HepG2 (cell line): ENCODE measurements at regions not wholly inside any gene's neighbourhood (a gene's known extent, or its start where the extent isn't known, plus 50 kb on each side); places are given as distances from the start of the nearest gene placed in this dataset.

Source experiments
- ATAC-seq: fragments of 200-7000 bp; cut with Tn5 transposase; 3 replicates; pipeline ENCODE4 v1.9.1; 2020; ENCODE audit warnings: mild to moderate bottlenecking, moderate library complexity
- BruUV-seq: library from RNA; stranded (reverse); fragments of 400-500 nt; replicated peaks from 2 replicates; lab custom pipeline; 2021; lab: Mats Ljungman, UMichigan
- CTCF ChIA-PET: fragments of 300-600 bp; formaldehyde crosslinking; extraction: SDS; loops from one replicate; lab custom pipeline; 2021; ENCODE audit warnings: low total read pairs, inconsistent platforms, low intra/inter-chr PET ratio; lab: Yijun Ruan, JAX
- POLR2A ChIA-PET: fragments of 350-600 bp; sonication (Branson Sonifier 250); formaldehyde crosslinking; loops from one replicate; lab custom pipeline; 2020; ENCODE audit warnings: antibody characterized with exemption, inconsistent platforms; lab: Yijun Ruan, JAX
- DNase-seq: peaks from one replicate; pipeline ENCODE4 v3.0.0-alpha.2; 2015; ENCODE audit warnings: low spot score
- FAIRE-seq: peaks from 3 replicates; lab custom pipeline; 2011; peaks lifted over from hg19 to GRCh38; lab: Jason Lieb, UNC
- H2AFZ ChIP-seq: one replicate; pipeline ENCODE4 v1.6.1; 2011; ENCODE audit warnings: low read length, inconsistent platforms
- H3K27ac ChIP-seq: fragments of 300-600 bp; 3 replicates; pipeline ENCODE4 v1.8.0; 2011; ENCODE audit warnings: mixed run types, mild to moderate bottlenecking, mixed read lengths, low read length, inconsistent platforms; ENCODE audit not compliant: insufficient read depth; ENCODE audit errors: extremely low read length
- H3K27me3 ChIP-seq, 2 experiments: fragments of 200-600 bp in 1 of 2; 2 replicates in 1 of 2; 3 replicates in 1 of 2; pipeline versions ENCODE4 v1.6.0 to v1.8.0; 2011; ENCODE audit warnings: low read length in 2 of 2, mild to moderate bottlenecking in 2 of 2, moderate library complexity in 2 of 2, inconsistent platforms in 1 of 2; ENCODE audit not compliant: insufficient read depth in 2 of 2, control insufficient read depth in 1 of 2
- H3K36me3 ChIP-seq, 2 experiments: fragments of 200-600 bp in 1 of 2; replicated peaks in 1 of 2; 2 replicates in 1 of 2; 3 replicates in 1 of 2; pipeline versions ENCODE4 v1.5.1 to v1.8.0; 2011; ENCODE audit warnings: low read length in 2 of 2, inconsistent platforms in 1 of 2; ENCODE audit not compliant: insufficient read depth in 2 of 2, control insufficient read depth in 1 of 2
- H3K4me1 ChIP-seq: 2 replicates; pipeline ENCODE4 v1.5.1; 2012; ENCODE audit warnings: low read length, inconsistent platforms; ENCODE audit not compliant: insufficient read depth
- H3K4me2 ChIP-seq: 2 replicates; pipeline ENCODE4 v1.6.0; 2011; ENCODE audit warnings: low read depth, low read length, inconsistent platforms
- H3K4me3 ChIP-seq, 3 experiments: fragments of 200-600 bp in 1 of 3; sonication (generic), shearing (Covaris generic) in 1 of 3; replicated peaks in 1 of 3; 2 replicates each; pipeline ENCODE4 v1.5.1; 2011 to 2016; ENCODE audit warnings: low read length in 3 of 3, inconsistent platforms in 2 of 3, low read depth in 2 of 3, mild to moderate bottlenecking in 2 of 3, control low read depth in 1 of 3, mixed read lengths in 1 of 3; ENCODE audit not compliant: insufficient read depth in 1 of 3
- H3K79me2 ChIP-seq: one replicate; pipeline ENCODE4 v1.6.1; 2011; ENCODE audit warnings: low read length, inconsistent platforms; ENCODE audit not compliant: insufficient read depth
- H3K9ac ChIP-seq: 2 replicates; pipeline ENCODE4 v1.6.0; 2011; ENCODE audit warnings: mild to moderate bottlenecking, low read depth, low read length, inconsistent platforms; ENCODE audit not compliant: insufficient read depth
- H3K9me3 ChIP-seq: 2 replicates; pipeline ENCODE4 v1.5.1; 2012; ENCODE audit warnings: mild to moderate bottlenecking, low read length
- H4K20me1 ChIP-seq: 2 replicates; pipeline ENCODE4 v1.6.0; 2011; ENCODE audit warnings: inconsistent platforms, mild to moderate bottlenecking, low read length, moderate library complexity; ENCODE audit not compliant: insufficient read depth
- ATM ChIP-seq: fragments of 450-650 bp; IDR thresholded peaks from 2 replicates; pipeline ENCODE4 v1.7.1; 2017; ENCODE audit warnings: mild to moderate bottlenecking, borderline replicate concordance
- CBX5 ChIP-seq: sonication (generic); formaldehyde crosslinking; IDR thresholded peaks from 2 replicates; pipeline ENCODE4 v1.4.0; 2020; ENCODE audit warnings: missing genetic modification reagents, borderline replicate concordance
- ELF4 ChIP-seq: sonication (generic); formaldehyde crosslinking; IDR thresholded peaks from 2 replicates; pipeline ENCODE4 v1.5.0; 2020; ENCODE audit warnings: missing genetic modification reagents, mild to moderate bottlenecking, moderate library complexity, borderline replicate concordance
- FOXA1 ChIP-seq, 2 experiments: fragments of 450-650 bp in 1 of 2; sonication (generic) in 1 of 2; formaldehyde crosslinking in 1 of 2; IDR thresholded peaks; 2 replicates each; pipeline versions ENCODE4 v1.4.0 to v1.6.1; 2016 to 2020; ENCODE audit warnings: missing genetic modification reagents in 1 of 2
- GRHL1 ChIP-seq: sonication (generic); formaldehyde crosslinking; conservative IDR thresholded peaks from 2 replicates; pipeline ENCODE4 v1.8.0; 2022; ENCODE audit warnings: missing genetic modification reagents
- HMG20B ChIP-seq: conservative IDR thresholded peaks from 2 replicates; pipeline ENCODE4 v1.6.1; 2016; ENCODE audit warnings: missing genetic modification reagents, missing compliant biosample characterization
- KAT2B ChIP-seq: fragments of 150-350 bp; IDR thresholded peaks from 2 replicates; pipeline ENCODE4 v1.6.1; 2014; ENCODE audit warnings: low read depth, low read length, borderline replicate concordance
- KLF16 ChIP-seq, 2 experiments: sonication (generic) in 1 of 2; formaldehyde crosslinking in 1 of 2; IDR thresholded peaks; 2 replicates each; pipeline versions ENCODE4 v1.6.1 to v1.8.0; 2016 to 2023; ENCODE audit warnings: missing genetic modification reagents in 2 of 2, missing compliant biosample characterization in 1 of 2
- MBD4 ChIP-seq: IDR thresholded peaks from 2 replicates; pipeline ENCODE4 v1.6.1; 2012; ENCODE audit warnings: low read length, inconsistent platforms, borderline replicate concordance
- MEIS2 ChIP-seq: sonication (generic); formaldehyde crosslinking; IDR thresholded peaks from 2 replicates; pipeline ENCODE4 v1.9.0; 2021; ENCODE audit warnings: mild to moderate bottlenecking, missing genetic modification reagents
- NONO ChIP-seq, 2 experiments: fragments of 450-650 bp in 1 of 2; sonication (generic) in 1 of 2; formaldehyde crosslinking in 1 of 2; IDR thresholded peaks in 1 of 2; conservative IDR thresholded peaks in 1 of 2; 2 replicates each; pipeline versions ENCODE4 v1.6.1 to v1.8.0; 2017 to 2022; ENCODE audit warnings: mild to moderate bottlenecking in 1 of 2, missing genetic modification reagents in 1 of 2, moderate library complexity in 1 of 2
- NPAS2 ChIP-seq: sonication (generic); formaldehyde crosslinking; IDR thresholded peaks from 2 replicates; pipeline ENCODE4 v1.8.0; 2022; ENCODE audit warnings: mild to moderate bottlenecking, missing genetic modification reagents, borderline replicate concordance
- RAD21 ChIP-seq: fragments of 450-650 bp; formaldehyde crosslinking; IDR thresholded peaks from 2 replicates; pipeline ENCODE4 v1.5.0; 2020; ENCODE audit warnings: mild to moderate bottlenecking
- SMARCE1 ChIP-seq: fragments of 450-650 bp; IDR thresholded peaks from 2 replicates; pipeline ENCODE4 v1.6.1; 2017; ENCODE audit warnings: borderline replicate concordance
- TFAP4 ChIP-seq: sonication (generic); IDR thresholded peaks from 2 replicates; pipeline ENCODE4 v1.6.1; 2016; ENCODE audit warnings: low read depth, borderline replicate concordance
- TOE1 ChIP-seq: sonication (generic); formaldehyde crosslinking; IDR thresholded peaks from 2 replicates; pipeline ENCODE4 v1.4.0; 2020; ENCODE audit warnings: mild to moderate bottlenecking, missing genetic modification reagents
- XBP1 ChIP-seq: sonication (generic); formaldehyde crosslinking; IDR thresholded peaks from 2 replicates; pipeline ENCODE4 v1.5.0; 2020; ENCODE audit warnings: missing genetic modification reagents
- YEATS4 ChIP-seq: sonication (generic); formaldehyde crosslinking; IDR thresholded peaks from 2 replicates; pipeline ENCODE4 v1.4.0; 2020; ENCODE audit warnings: missing genetic modification reagents, borderline replicate concordance
- ZFAT ChIP-seq: sonication (generic); formaldehyde crosslinking; conservative IDR thresholded peaks from 2 replicates; pipeline ENCODE4 v1.8.1; 2023; ENCODE audit warnings: missing genetic modification reagents, inconsistent platforms
- ZMYM3 ChIP-seq: sonication (generic); formaldehyde crosslinking; IDR thresholded peaks from 2 replicates; pipeline ENCODE4 v1.5.1; 2020; ENCODE audit warnings: mild to moderate bottlenecking, missing genetic modification reagents
- ZNF616 ChIP-seq: sonication (generic); formaldehyde crosslinking; IDR thresholded peaks from 2 replicates; pipeline ENCODE4 v1.5.0; 2020; ENCODE audit warnings: low read depth, mild to moderate bottlenecking, missing genetic modification reagents
- ZNF629 ChIP-seq: sonication (generic); formaldehyde crosslinking; conservative IDR thresholded peaks from 2 replicates; pipeline ENCODE4 v1.5.0; 2020; ENCODE audit warnings: missing genetic modification reagents
- ZNF7 ChIP-seq: IDR thresholded peaks from 2 replicates; pipeline ENCODE4 v1.6.1; 2016; ENCODE audit warnings: missing biosample characterization, missing genetic modification reagents
- WGBS: methylation state at CpG from one replicate; pipeline ENCODE4 v1.1.6; 2017; ENCODE audit warnings: low lambda C conversion rate; 5-methylcytosine and 5-hydroxymethylcytosine counted together
- in situ Hi-C: cut with HindIII; loops from 2 replicates; pipeline ENCODE4 v1.10.0; 2017; ENCODE audit warnings: low pct_unique_long_range_greater_than_20kb; ENCODE audit not compliant: extremely low pct_ligation_motif_present
- intact Hi-C: fragments of 100-400 bp; cut with micrococcal nuclease; formaldehyde crosslinking; loops from one replicate; pipeline ENCODE4 v1.10.0; 2022; ENCODE audit not compliant: unreplicated experiment

DNA sequence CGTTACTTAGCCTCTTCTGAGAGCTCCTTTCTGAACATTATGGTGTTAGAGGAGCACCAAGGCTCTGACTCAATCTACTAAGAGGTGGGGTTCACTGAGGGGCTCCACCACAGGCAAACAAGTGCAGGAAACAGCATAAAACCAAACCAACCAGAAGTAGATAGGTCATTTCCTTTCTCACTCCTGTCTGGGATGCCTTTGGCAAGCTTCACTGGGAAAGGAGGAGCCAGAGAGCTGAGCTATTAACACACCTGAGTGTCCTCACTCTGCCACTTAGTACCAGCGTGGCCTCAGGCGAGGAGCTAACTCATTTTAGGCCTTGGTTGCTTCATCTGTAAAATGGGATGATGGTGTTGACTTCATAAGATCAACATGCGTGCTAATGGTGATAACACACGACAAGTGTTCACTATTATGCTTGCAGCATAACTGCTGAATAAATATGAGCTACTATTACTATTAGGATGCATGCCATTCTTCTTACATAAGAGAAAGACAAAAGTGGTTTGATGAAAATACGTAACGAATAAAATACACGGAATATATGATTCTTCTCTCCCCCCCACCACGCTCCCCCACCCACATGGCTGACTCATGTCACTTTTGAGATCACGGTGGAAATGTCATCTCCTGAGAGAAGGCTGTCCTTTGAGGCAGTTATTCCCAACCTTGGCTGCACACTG lies 185.4 kb downstream of the BCAS1 start:
- ChIA-PET POLR2A (interaction anchor here (1.1 kb wide), 1 partner anchor 20 kb away, joined by 3 read pairs; no protein-coding TSS in a partner anchor), CTCF (no interaction called here)
- H3K27me3 ChIP-seq: no peaks in the 10 kb centered on the region
- no TSS peak for BruUV-seq
- no peak overlapping the region for H2AFZ ChIP-seq
- no peak overlapping the region for H3K9ac ChIP-seq
- no peak overlapping the region for H3K4me3 ChIP-seq
- in situ Hi-C loops (no loop called here), intact Hi-C loops (no loop called here)
- H3K36me3 ChIP-seq: no peaks in the 10 kb centered on the region
- H3K27ac ChIP-seq: no peak overlapping the region
- DNase-seq (no peak), ATAC-seq (peak; percentile 48), FAIRE-seq (no peak)
- no peaks in the 10 kb centered on the region for H3K79me2 ChIP-seq
- H4K20me1 ChIP-seq: no peaks in the 10 kb centered on the region
- 42% methylated on average over 10 of the region's 10 CpGs for WGBS
- no peak overlapping the region for H3K4me2 ChIP-seq
- H3K9me3 ChIP-seq: no peaks in the 10 kb centered on the region
- H3K4me1 ChIP-seq: peaks cover 58% of the 10 kb centered on the region
- TF ChIP-seq XBP1 (CRISPR knock-in tag) (no peak), FOXA1 (IDR thresholded peaks at IDR 0.05) (no peak), FOXA1 (CRISPR knock-in tag; IDR thresholded peaks at IDR 0.05) (0 out of 2 replicates have a peak, but pooled peaks have one; percentile 5), GRHL1 (no peak), ZMYM3 (CRISPR knock-in tag) (peak; percentile 81), ZFAT (CRISPR knock-in tag) (no peak), KLF16 (CRISPR knock-in tag; IDR thresholded peaks at IDR 0.05) (no peak), NONO (IDR thresholded peaks at IDR 0.05) (no peak), NONO (CRISPR knock-in tag; conservative IDR thresholded peaks at IDR 0.05) (no peak), HMG20B (CRISPR knock-in tag) (no peak), MBD4 (no peak), ATM (no peak), CBX5 (CRISPR knock-in tag) (no peak), RAD21 (no peak), ZNF629 (CRISPR knock-in tag) (peak; percentile 94), TFAP4 (no peak), MEIS2 (no peak), SMARCE1 (no peak), ZNF616 (no peak), TOE1 (CRISPR knock-in tag) (no peak), ZNF7 (no peak), ELF4 (no peak), YEATS4 (CRISPR knock-in tag) (no peak), KAT2B (no peak), NPAS2 (CRISPR knock-in tag) (no peak)
